ENCODE measurements at regions not wholly inside any gene's neighbourhood (a gene's known extent, or its start where the extent isn't known, plus 50 kb on each side); places are given as distances from the start of the nearest gene placed in this dataset.
"Not testable (repeated sequence)": the region's sequence is repeated elsewhere in the genome, so short reads cannot be mapped to it uniquely, and the experiment has no call there.

DNA sequence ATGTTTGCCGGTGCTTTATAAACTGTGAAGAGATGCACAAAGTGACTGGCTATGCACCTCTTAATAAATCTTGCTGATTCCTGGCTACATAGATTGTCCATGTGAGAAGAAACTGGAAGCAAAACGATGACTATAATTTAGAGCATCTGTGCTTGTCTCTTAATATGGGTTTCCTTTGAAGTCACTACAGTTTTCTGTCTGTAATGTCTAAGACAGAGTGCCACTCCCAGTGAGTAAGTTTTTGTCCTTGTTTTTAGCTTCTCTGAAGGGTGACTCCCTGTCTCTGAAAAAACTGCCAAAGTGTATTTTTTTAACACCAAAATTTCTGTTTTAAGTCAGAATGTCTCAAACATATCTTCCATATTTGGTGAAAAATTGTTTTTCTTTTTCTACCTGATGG lies 175.1 kb downstream of the FASLG start:
- no peak for FAIRE-seq
- DNase-seq (ENCODE audit: insufficient read length, low spot score), result no peak

DNA sequence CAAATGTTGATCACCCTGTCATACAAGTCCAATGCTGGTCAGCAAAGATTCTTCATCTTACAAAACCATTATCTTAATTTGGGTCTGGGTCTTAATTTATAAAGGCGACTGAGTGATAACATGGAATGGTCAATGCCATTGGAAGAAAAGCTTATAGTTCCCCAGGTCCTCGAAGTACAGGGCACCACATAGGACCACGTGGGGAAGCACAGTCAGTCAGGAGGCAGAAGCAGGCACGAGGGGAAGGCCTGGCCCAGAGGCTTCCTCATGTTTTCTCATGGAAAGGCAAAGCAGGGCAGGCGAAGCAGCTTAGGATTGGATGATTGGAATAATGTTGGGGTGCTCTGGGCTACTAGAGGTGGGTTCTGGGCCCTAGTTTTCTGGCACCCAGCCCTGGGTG lies 175.7 kb downstream of the FASLG start:
- no peak for FAIRE-seq
- DNase-seq (ENCODE audit: insufficient read length, low spot score), result no peak

DNA sequence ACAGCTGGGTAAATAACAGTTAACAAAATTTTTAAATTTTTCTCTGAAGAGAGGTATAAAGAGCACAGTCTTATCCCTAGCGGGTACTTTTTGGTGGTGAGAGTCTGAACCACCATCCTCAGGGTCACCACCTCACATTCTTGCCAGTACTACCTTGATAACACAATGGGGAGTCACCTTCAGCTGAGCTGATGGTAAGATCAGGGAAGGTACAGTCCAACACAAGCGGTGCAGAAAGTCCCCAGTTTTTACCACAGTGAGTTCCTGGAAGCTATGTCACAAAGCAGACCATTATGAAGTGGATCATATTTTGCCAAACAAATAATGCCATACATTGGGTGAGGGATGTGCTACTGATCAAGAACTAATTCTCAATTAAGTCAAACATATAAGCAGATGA lies 176.9 kb downstream of the FASLG start:
- DNase-seq (ENCODE audit: insufficient read length, low spot score), result no peak

DNA sequence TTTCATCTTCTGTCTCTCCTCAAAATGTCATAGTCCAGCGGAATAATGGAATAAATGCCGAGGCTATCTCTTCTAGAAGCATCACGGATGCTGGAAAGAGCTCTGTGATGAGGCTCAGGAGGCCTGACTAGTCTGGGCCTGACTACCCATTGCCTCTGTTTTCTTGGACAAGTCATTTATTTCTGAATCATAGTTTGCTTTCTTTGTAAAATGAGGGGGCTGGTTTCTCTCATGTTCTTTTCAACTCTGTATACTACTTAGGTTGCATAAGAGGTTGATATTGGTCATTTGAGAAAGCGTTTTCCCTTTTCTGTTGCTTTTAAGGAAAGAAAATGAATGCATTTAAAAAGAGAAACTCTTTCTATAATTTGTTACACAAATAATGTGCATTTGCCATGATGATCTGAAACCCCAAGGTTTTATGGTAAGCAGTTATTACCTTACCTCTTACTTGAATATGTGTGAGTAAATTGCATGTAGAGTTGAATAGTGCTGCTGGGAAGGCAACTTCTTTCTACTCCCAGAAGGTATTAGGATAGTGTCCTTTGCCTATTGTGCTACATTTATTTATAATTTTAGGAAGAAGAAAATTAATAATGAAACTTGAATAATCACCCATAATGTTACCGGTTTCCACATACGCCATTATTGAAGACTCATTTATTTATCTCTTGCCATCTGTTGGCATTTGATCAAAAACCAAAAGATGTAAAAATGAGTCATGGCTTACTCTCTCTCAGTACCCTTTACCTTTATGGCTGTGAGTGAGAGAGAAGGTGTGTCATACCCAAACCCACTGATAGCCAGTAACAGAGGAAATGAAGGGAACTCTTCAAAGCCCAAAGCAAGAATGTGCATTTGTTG lies 179.1 kb downstream of the FASLG start:
- no peak for FAIRE-seq

More for the DNA sequence above, 176.9 kb downstream of the FASLG start:
- no peak for FAIRE-seq

DNA sequence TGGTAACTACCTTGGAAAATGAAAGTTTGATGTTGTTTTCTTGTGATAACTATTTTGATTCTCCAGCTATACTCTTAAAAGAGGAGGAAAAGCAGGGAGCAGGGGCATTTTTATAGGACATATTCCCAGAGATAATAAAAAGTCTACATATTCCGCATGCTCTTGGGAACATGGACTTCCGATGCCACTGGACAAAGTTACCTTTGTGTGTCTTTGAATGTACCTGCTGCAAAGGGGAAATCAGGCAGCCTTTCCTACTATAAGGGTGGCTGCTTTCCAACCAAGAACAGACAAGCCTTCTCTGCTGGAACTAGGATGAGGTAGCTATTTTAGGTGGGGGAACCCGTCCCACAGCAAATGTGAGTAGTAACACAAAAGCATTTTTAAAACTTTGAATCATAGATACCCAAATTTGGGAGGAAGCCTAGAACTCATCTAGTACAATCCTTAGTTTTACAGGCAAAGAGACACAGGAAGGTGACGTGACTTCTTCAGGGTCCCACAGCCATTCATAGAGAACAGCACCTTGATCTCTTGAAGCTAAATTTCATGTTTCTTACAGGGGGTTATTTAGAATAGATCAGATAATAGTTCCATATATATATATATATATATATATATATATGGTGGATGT lies 179.9 kb downstream of the FASLG start:
- FAIRE-seq, result no peak
- no peak for DNase-seq (ENCODE audit: insufficient read length, low spot score)

More for the DNA sequence above, 179.1 kb downstream of the FASLG start:
- no peak for DNase-seq (ENCODE audit: insufficient read length, low spot score)

DNA sequence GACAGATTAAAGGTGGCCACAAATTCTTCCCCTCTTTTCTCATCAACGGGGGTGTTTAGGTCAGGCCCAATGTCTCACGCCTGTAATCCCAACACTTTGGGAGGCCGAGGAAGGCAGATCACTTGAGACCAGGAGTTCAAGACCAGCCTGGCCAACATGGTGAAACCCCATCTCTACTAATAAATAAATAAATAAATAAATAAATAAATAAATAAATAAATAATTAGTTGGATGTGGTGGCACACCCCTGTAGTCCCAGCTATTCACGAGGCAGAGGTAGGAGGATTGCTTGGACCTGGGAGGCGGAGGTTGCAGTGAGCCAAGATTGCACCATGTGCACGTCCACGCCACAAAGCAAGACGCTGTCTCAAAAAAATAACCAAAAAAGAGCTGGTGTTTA lies 180.7 kb downstream of the FASLG start:
- FAIRE-seq; DNase-seq (ENCODE audit: insufficient read length, low spot score): not testable (repeated sequence)

DNA sequence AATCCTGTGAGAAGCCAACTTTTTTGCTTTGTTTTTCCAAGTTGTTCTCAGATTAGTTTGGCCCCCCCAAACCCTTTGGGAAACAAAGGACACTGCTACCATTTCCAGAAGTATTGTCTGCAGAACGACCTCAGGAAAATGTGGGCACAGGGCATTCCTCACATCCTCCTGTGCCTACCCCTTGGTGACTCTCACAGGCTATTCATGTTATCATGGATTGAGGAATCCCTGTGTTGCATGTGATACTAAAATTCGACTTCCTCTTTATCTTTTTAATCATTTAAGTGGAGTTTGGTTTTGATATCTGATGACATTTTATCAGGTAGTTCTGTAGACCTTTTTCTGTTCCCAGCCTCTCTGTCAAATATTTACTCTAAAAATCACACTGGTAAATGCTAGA lies 184.5 kb downstream of the FASLG start:
- FAIRE-seq, result no peak
- no peak for DNase-seq (ENCODE audit: insufficient read length, low spot score)

DNA sequence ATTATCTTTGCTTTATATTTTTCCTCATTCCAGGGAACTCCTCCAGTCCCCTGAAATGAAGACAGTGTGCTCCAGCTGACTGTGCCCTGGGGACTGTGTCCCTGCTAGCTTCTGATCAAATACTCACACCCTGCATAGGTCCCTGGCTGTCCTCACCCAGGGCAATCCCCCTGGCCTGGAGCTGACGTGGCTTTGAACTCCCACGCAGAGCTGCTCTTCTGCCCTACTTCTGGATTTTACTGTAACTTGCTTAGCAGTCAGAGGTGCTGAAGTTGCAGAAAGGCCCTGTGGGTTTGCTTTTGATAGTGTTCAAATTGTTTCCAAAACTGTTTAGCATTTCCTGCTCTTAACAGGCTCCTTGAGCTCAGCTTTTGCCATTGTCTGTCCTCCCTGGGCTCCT lies 186.5 kb downstream of the FASLG start:
- FAIRE-seq (no peak), DNase-seq (ENCODE audit: insufficient read length, low spot score) (no peak)

DNA sequence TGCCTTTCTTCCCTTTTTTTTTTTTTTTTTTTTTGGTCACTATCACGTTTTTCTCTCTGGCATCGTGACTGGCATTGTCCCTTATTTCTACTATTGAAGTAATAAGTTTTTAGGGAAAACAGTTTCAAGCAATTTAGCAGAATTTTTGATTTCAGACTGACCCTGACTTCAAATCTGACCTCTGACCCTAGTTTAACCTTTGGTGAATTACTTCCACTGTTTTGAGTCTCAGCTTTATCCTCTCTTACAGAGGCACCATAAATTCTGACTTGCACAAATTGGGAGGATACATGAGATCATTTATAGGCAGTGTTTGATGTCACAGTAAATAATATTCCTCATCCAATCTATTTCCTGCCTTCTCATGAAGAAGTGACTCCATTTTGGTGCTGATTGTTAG lies 187.0 kb downstream of the FASLG start:
- no peak for DNase-seq (ENCODE audit: insufficient read length, low spot score)
- no peak for FAIRE-seq

DNA sequence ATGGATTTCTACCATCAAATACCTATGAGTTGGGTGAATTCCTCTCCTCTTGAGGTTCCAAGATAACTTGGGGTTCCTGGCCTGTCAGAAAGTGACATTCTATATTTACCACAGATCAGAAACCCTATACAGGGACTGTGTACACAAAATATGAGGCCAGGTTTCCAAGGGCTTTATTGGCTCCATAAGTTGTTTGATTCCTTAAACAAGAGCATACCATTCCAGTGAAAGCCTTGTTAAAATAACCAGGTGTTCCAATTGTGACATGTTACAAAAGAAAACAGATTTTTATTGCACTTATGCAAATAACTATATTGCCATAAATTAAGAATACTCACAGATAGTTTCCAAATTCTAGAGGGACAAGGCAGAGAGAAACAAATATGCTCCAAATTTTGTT lies 188.9 kb downstream of the FASLG start:
- DNase-seq (ENCODE audit: insufficient read length, low spot score); FAIRE-seq: not testable (repeated sequence)

DNA sequence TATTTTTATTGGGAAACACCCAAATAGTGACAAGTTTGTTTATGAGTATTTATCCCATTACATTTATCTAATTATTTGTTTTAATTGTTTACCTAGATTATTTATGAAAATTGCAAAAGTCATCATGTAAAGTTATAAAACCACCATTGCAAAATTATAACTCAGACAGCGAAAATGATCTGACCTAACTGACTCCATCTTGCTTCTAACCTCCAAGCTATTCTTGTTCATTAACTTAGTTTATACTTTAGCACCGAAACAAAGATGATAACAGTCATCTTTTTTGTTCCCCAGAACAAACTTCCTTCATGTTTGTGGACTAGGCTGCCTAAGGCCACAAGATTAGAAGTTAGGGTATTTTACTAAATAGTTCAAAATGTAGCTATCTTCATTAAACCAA lies 190.8 kb downstream of the FASLG start:
- no peak for DNase-seq (ENCODE audit: insufficient read length, low spot score)
- no peak for FAIRE-seq

DNA sequence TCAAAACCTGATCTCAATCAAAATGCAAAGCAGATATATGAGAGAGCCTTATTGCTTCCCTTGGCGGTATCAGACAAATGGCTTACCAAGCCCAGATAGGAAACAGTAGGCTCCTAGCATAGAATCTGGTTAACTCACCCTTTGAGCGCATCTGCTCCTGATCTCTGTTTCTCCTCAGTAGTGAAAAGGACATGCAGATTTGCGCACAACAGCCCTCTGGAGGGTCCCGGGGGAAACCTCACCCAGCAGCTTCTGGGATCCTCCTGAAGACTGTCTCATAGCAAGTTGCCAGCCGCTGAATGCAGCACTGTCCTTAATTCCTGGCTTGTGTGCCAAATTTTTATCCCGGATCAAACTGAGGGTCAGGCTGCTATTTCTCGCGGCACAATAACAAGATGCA lies 192.2 kb downstream of the FASLG start:
- DNase-seq (ENCODE audit: insufficient read length, low spot score) (no peak), FAIRE-seq (no peak)

DNA sequence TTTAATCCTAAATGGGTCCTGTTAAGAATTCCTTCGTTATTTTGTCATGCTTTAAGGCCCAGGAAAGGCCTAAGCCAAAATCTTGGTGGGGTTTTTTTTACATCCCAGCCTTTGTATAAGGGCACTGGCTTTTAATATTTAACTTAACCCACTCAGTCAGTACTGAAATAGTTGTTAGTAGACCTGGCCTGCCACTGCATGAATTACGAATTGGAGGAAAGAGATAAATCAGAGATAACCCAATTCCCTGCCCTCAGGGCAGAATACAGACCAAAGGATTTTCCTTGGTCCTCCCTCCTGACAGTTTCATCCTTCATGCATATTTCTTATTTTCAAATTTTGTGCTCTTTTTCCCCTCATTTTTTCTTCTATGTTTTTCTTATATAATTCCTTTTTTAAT lies 193.0 kb downstream of the FASLG start:
- DNase-seq (ENCODE audit: insufficient read length, low spot score) (no peak), FAIRE-seq (no peak)

DNA sequence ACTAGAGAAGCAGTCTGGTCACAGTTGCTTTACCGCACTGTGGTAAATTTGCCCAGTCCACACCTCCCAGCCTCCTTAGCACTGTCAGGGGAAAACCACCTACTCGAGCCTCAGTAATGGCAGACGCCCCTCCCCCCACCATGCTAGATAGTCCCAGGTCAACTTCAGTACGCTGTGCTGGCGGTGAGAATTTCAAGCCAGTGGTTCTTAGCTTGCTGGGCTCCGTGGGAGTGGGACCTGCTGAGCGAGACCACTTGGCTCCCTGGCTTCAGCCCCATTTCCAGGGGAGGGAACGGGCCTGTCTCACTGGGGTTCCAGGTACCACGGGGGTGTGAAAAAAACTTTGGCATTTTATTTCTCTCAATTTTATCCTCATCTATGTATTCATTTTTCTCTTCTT lies 194.8 kb downstream of the TNFSF18 start:
- not testable (repeated sequence) for FAIRE-seq

DNA sequence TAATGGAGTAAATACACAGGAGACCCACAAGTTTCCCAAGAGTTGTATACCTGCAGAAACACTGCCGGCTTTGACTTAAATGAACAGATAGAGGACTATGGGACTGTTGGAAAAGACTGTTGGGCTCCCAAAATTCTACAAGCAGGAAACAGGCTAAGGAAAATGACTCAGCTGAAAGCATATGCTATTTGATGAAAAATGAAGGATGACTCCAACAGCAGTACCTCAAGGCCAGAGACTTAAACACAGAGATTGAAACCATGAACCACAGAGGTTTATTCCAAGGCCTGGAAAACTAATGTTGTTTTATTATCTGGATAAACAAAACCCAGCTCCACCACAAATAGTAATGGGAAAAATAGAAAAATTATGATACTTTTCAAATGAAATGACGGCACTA lies 187.7 kb downstream of the TNFSF18 start:
- no peak for DNase-seq (ENCODE audit: insufficient read length, low spot score)
- FAIRE-seq, result no peak

More for the DNA sequence above, 194.8 kb downstream of the TNFSF18 start:
- not testable (repeated sequence) for DNase-seq (ENCODE audit: insufficient read length, low spot score)

DNA sequence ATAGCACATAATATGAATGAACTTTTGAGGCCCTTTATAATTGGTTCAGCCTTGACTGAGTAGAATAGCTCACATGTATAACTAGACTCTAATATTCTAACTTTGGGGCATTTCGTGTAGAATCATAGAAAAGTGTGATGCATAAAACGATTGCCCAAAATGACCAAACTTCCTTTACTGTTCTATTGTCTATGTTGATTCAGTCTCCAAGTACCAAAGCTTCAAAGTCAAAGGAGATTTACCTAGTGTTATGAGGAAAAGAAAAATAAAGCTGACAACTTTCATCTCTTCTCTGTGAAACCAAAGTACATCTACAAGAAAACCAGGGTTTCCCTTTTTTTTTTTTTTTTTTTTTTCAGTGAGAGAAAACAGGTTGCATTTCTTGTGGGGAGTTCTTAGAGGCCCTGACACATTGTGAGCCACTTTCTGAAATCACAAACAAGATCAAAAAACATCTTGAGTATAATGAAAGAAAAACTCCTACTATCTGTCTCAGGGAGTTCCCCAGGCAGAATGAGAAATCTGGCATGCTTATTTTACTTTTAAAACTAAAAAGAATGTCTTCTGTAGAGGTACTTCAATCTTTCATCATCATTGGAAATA lies 183.4 kb downstream of the TNFSF18 start:
- FAIRE-seq, result no peak
- DNase-seq (ENCODE audit: insufficient read length, low spot score), result no peak

DNA sequence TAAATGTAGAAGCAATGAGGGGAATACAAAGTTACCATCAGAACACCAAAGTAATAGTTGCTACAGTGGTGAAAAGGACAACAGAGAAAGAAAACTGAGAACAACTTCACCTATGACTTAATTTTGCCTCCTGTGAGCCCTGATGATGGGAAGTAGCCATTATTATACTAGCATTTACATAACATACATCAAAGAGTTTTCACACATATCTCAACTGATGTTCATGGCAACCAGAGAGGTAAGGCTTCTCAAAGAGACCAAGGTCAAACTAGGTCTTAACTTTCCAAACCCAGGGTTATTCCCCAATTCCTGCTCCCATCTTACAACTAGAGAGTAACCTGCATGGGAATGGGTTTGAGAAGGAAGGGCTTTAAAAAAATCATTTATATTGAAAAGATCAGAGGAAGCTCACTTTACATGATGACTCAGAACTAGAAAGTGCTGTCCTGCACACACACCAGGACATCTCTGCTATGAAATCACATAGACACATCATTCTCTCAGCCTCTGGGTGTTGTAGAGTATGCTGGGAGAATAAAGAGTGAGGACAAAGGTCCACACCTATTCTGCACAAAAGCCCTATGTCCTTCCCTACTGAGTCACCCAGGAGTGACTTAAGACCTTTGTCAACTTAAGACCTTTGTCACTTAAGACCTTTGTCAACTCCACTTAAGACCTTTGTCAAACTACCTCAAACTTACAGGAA lies 179.7 kb downstream of the TNFSF18 start:
- FAIRE-seq (peak; percentile 63), DNase-seq (ENCODE audit: insufficient read length, low spot score) (no peak)

DNA sequence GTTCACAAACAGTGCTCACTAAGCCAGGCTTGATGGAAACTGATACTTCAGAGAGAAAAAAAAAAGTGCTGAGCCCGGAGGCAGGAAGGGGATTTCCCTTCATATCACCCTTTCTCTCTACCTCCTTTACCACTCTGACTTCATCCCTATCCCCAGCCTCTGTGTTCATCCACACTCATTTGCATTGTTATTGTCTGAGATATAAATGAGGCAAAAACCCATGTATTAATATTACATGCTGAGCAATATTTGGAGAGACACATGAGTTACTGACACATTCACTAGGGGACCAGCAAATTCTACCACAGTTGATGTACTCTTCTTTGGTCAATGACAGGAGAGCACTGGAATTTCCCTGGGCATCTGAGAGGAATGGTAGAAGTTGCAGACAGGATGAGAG lies 175.8 kb downstream of the TNFSF18 start:
- FAIRE-seq, result no peak
- no peak for DNase-seq (ENCODE audit: insufficient read length, low spot score)

DNA sequence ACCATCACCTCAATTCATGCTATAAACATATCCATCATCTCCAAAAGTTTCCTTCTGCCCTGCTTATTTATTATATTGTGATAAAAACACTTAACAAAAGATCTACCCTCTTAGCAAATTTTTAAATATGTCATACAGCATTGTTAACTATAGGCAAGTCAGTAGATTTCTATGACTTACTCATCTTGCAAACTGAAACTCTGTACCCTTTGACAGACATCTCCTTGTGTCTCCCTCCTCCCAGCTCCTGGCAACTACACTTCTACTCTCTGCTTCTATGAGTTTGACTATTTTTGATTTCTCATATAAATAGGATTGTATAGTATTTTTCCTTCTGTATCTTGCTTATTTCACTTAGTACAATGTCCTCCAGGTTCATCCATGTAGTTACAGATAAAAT lies 174.8 kb downstream of the TNFSF18 start:
- no peak for FAIRE-seq

DNA sequence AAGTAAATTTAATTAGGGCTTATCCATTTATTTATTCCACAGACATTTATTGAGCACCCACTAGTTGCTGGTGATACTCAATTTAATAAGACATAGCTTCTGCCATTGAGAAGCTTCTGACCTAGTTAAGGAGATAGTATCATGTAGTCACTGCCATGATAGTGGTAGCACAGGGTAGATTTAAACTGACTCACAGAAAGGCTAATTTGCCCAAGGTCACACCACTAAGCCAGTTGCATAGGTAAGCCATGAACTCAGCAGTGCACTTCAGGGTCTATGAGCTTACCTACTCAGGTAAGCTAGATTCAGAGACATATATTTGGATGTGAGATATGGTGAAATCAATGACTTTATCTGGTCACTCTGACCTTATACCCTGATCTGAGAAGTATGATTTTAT lies 168.4 kb downstream of the TNFSF18 start:
- FAIRE-seq (peak; percentile 72), DNase-seq (ENCODE audit: insufficient read length, low spot score) (no peak)

More for the DNA sequence above, 174.8 kb downstream of the TNFSF18 start:
- DNase-seq (ENCODE audit: insufficient read length, low spot score), result no peak

DNA sequence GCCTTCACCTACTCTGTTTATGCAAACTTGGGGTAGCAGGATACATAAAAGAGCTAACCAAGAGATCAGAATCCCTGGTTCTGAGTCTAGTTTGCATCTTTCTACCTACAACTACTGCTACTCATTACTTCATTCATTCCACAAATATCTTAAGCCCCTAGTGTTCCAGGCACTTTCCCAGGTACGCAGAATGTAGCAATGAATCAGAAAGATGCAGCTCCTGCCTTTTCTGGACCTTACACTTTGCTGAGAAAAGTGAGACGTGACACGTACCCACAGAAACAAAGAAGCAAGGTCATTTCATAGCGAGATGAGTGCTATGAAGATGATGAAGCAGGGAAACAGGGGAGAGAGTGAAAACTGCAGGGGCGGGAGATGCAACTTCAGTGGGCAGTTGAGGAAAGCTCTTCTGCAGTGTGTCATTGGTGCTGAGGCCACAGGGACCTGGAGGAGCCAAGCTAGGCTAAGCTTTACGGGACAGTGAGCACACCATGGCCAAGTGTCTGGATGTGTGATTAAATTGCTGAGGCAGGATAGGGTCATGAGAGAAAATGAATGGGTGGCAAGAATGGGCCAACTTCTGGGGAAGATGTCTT lies 167.9 kb downstream of the TNFSF18 start:
- no peak for DNase-seq (ENCODE audit: insufficient read length, low spot score)
- peak; percentile 36 for FAIRE-seq
